GM18511 (cell line): ENCODE measurements at regions not wholly inside any gene's neighbourhood (a gene's known extent, or its start where the extent isn't known, plus 50 kb on each side); places are given as distances from the start of the nearest gene placed in this dataset.
"Not testable (repeated sequence)": the region's sequence is repeated elsewhere in the genome, so short reads cannot be mapped to it uniquely, and the experiment has no call there.

Source experiments
- ATAC-seq: cut with Tn5 transposase; IDR thresholded peaks from one replicate; pipeline ENCODE4 v1.9.1; 2021; ENCODE audit warnings: mild to moderate bottlenecking, moderate library complexity; ENCODE audit not compliant: unreplicated experiment

DNA sequence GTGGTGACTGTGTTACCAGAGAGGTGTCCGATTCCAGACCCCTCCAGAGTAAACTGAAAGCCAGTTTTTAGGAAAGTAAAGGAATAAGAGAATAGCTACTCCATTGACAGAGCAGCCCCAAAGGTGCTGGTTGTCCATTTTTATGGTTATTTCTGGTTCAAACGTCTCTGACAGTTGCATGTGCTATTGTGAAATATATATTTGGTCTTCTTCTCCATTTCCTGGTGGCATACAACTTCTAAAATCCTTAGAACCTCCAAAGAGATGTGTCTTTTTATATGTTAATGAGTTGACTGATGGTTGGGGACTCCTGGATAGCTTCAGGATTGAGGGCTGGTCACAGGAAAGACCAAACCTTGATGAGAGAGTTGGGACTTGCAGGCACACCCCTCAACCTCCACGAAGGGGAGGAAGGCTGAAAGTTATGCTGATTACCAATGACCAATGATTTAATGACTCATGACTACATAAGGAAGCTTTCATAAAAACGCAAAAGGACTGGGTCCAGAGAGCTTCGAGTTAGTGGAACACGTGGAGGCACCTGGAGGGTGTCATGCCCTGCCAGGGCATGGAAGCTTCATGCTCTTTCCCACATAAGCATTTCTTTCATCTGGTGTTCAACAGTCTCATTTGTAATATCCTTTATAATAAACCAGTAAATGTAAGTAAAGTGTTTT, 100.7 kb downstream of the SLC16A1 start:
- no peak for ATAC-seq

DNA sequence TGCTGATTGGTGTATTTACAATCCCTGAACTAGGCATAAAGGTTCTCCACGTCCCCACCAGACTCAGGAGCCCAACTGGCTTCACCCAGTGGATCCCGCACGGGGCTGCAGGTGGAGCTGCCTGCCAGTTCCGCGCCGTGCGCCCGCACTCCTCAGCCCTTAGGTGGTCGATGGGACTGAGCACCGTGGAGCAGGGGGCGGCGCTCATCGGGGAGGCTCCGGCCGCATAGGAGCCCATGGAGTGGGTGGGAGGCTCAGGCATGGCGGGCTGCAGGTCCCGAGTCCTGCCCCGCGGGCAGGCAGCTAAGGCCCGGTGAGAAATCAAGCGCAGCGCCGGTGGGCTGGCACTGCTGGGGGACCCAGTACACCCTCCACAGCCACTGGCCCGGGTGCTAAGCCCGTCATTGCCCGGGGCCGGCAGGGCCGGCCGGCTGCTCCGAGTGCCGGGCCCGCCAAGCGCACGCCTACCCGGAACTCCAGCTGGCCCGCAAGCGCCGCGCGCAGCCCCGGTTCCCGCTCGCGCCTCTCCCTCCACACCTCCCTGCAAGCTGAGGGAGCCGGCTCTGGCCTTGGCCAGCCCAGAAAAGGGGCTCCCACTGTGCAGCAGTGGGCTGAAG, 101.5 kb downstream of the SLC16A1 start:
- ATAC-seq: not testable (repeated sequence)

DNA sequence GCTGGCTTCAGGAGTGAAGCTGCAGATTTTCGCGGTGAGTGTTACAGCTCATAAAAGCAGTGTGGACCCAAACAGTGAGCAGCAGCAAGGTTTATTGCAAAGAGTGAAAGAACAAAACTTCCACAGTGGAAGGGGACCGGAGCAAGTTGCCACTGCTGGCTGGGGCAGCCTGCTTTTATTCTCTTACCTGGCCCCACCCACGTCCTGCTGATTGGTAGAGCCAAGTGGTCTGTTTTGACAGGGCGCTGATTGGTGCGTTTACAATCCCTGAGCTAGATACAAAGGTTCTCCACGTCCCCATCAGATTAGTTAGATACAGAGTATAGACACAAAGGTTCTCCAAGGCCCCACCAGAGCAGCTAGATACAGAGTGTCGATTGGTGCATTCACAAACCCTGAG, 102.1 kb downstream of the SLC16A1 start:
- not testable (repeated sequence) for ATAC-seq

DNA sequence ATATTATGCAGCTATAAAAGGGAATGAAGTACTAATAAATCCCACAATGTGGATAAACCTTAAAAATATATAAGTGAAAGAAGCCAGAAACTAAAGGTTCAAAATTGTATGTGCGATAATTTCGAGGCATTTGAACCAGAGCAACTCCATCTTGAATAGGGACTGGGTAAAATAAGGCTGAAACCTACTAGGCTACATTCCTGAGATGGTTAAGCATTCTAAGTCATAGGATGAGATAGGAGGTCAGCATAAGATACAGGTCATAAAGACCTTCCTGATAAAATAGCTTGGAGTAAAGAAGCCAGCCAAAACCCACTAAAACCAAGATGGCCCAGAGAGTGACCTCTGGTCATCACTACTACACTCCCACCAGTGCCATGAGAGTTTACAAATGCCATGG, 103.1 kb downstream of the SLC16A1 start:
- ATAC-seq: no peak

DNA sequence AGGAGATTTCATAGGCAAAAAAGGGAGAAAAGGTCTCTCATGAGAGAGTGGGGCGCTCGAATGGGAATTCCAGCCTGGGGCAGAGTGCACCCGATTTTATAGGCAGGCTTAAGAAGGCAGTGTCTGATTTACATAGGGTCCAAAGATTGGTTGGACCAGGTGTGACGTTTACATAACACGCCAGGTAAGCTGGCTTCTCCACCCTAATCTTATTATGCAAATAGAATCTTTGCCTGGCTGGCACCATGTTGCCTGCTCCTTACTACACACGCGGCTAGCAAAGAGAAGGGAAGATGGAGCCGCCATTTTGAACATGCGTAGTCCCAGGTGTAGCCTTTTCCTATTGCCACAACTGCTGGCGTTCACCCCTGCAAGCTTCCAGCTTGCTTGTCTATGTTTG, 103.7 kb downstream of the SLC16A1 start:
- no peak for ATAC-seq

DNA sequence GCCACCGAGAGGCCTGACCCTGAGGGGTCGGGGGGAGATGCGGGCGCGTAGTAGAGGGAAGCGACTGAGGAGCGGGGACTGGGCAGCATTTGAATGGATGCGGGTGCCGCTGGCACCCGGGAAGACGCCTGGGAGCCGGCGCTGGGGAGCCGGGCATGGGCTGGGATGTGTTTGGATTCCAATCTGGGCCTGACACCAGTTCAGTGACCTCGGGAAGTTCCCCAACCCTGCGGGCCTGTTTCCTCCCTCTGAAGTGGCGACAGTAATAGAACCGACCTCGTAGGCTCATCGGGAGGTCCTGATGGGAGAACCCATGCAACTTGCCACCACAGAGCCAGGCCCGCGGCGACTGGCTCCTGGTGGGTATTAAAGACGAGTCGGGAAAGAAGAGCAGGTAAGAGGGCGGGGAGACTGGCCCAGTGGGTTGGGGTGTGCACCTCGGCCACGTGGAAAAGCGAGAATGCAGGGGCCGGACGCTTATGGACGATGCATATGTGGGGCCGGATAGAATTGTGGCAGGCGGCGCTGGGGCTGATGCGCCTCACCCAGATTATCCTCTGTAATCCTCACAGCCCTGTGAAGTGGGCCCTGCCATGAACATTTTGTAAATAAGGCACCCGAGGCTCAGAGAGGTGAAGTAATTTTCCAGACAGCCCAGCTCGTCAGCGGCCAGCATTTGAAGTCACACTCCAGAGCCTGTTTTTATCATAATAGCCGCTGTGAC, 105.8 kb downstream of the SLC16A1 start:
- ATAC-seq: no peak

DNA sequence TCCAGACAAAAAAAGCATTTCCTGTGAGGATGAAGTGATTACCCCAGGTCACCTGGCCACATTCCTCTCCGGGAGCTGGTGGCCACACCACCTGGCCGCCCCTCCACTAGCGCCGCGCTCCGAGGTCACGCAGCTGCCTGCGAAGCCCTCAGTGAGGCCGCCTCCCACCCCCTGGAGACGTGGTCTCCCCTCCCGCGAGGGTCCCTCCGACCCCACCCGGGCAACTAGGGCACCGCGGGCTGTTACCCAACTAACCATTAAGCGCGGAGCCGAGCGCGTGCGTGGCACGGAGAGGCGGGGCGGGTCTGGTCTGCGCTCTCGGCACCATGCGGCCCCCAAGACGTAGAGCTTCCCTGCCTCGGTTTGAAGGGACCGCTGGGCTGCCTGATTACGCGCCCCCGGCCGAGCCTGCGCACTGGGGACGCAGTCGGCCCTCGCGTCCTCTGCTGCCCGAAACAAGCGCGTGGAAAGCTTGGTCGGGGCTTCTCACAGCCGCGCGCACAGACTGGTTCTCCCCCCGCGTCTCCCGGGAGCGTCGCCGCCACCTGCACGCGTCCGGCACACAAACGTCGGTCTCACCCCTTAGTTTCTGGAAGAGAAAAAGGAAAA, 106.5 kb downstream of the SLC16A1 start:
- ATAC-seq: no peak

DNA sequence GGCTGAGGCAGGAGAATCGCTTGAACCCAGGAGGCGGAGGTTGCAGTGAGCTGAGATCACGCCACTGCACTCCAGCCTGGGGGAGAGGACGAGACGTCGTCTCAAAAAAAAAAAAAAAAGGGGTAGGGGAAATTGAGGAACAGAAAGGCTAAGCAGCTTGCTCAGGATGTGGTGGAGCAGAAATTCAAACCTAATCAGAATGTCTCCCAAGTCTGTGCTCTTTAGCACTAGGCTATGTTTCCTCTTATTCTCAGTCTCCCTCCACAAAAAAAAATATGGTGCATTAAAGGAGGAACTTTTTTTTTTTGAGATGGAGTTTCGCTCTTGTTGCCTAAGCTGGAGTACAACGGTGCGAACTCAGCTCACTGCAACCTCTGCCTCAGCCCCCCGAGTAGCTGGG, 114.2 kb downstream of the SLC16A1 start:
- ATAC-seq: no peak

DNA sequence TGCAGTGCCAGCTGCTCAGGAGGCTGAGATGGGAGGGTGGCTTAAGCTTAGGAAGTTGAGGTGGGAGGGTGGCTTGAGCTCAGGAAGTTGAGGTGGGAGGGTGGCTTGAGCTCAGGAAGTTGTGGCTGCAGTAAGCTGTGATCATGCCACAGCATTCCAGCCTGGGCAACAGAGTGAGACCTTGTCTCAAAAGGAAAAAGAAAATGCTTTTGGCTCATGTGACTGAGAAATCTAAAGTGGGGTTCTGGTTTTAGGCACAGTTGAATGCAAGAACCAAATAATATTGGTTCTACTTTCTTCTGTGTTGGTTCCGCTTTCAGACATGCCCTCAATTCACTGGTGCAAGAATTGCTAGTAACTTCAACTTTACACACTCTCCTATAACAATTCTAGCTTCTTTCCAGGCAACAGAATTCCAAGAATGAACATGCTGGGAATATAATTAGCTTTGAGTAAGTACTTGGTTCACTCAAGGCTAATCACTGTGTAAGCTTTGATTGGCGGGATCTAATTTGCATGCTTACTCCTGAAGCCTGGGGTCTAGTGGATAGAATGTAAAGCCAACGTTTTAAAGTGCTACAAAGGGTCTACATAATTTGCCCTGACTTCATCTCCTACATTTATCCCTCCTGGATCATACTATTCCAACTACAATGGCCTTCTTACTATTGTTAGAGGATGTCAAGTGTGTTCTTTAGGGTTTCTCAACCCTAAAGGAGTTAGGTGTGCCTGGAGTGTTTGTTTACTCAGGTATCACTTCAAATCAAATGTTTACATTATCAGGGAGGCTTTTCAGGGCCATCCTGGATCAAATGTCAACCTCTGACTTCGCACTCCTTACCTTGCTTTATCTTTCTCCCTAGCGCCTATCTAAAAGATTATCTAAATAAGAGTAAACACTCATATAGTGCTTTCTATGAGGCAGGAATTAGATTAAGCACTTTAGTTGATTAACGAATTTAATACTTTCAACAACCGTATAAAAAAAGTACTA, 115.1 kb downstream of the SLC16A1 start:
- ATAC-seq: peak; percentile 62

DNA sequence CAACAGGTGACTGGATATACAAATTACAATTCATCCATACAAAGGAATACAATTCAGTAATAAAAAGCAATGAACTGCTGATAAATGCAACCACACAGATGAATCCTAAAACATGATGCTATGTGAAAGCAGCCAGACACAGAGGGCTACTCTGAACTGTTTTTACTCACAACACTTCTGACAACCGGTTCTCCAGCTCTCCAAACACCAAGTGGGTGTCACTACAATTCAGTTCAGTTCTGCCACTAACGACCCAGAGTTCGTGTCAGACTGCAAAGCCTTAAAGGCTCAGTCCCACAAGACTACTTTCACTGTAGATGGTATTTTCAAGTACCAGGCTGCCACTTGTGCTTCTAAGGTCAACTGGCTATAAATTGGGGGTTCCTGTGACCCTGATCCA, 119.4 kb downstream of the SLC16A1 start:
- no peak for ATAC-seq

DNA sequence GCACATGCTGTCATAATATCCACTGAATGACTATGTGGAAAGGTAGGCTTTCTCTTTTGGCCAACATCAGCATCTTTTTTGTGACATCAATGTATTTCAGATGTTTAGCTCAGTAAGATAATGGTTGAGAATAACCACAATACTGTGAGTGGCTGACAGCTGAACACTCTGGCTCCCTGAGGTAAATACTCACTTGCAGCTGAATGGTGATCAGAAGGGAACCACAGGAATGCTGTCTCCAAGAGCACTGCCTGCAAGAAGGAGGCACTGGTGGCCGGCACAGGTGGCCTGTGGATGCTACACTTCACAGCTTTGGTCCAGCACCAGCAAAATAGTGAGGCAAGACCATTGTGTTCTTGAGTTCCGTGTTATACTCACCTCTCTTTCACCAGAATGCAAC, 118.7 kb upstream of the PPM1J start:
- no peak for ATAC-seq

DNA sequence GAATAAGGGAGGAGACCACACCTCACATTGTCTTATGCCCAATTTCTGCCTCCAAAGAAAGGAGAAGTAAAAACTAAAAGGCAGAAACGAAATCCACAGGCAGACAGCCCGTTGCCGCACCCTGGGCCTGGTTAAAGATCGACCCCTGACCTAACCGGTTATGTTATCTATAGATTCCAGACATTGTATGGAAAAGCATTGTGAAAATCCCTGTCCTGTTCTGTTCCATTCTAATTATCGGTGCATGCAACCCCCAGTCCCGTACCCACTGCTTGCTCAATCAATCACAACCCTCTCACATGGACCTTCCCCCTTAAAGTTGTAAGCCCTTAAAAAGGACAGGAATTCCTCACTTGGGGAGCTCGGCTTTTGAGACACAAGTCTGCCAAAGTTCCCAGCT, 117.1 kb upstream of the PPM1J start:
- ATAC-seq: not testable (repeated sequence)

DNA sequence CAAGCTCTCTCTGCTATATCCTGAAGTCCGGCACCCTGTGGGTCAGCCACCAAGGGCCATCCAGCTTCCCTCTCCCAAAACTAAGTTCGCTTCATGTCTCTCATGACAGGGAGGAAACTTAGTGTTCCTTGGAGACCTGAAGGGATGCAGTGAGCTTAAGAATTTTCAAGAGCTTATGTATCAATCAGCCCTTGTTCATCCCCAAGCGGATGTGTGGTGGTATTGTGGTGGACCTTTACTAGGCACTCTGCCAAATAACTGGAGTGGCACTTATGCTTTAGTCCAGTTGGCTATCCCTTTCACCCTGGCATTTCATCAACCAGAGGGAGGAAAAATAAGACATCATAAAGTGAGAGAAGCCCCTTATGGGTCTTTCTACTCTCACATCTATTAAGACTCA, 114.6 kb upstream of the PPM1J start:
- ATAC-seq: not testable (repeated sequence)

DNA sequence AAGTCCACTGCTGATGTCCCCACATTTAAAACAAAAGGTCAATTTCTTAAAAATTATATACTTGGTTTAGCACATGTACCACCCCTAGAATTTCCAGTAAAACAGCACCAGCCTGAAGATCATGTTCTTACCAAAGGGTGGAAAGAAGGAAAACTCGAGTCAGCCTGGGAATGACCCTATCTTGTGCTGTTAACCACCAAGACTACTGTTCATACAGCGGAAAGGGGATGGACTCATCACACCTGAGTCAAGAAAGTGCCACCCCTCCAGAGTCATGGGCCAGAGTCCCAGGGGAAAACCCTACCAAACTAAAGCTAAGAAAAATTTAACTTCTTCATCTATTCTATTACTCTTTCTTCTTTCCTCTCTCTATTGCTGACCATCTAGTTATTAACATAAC, 113.6 kb upstream of the PPM1J start:
- ATAC-seq: no peak

DNA sequence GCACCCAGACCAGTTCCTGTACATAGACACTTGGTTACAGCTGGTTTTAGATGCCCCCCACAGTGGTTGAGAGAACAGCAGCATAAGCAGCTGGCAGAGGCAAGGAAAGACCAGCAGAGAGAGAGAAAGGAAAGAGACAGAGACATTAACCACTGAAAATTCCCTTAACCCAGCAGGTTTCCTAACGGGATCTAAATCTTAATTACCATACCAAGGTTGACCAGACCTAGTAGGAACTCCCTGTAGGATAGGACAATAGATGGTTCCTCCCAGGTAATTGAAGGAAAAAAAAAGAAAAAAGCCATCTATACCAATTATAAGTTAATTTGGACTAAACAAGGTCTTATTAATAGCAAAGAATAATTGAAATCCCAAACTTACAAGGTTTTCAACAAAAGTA, 112.3 kb upstream of the PPM1J start:
- ATAC-seq: not testable (repeated sequence)

DNA sequence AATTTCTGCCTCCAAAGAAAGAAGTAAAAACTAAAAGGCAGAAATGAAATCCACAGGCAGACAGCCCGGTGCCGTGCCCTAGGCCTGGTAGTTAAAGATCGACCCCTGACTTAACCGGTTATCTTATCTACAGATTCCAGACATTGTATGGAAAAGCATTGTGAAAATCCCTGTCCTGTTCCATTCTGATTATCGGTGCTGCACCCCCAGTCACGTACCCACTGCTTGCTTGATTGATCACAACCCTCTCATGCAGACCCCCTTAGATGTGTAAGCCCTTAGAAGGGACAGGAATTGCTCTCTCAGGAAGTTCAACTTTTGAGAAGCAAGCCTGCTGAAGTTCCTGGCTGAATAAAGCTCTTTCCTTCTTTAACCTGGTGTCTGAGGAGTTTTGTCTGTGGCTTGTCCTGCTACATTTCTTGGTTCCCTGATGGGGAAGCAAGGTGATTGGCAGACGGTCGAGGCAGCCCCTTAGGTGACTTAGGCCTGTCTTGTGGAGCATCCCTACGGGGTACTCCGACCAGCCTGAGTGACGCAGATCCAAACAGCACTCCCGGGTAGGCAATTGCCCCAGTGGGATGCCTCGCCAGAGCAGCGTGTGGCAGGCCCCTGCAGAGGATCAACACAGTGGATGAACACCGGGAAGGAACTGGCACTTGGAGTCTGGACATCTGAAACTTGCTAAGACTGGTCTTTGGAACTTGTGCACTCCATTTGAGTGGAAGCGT, 111.2 kb upstream of the PPM1J start:
- ATAC-seq: no peak

DNA sequence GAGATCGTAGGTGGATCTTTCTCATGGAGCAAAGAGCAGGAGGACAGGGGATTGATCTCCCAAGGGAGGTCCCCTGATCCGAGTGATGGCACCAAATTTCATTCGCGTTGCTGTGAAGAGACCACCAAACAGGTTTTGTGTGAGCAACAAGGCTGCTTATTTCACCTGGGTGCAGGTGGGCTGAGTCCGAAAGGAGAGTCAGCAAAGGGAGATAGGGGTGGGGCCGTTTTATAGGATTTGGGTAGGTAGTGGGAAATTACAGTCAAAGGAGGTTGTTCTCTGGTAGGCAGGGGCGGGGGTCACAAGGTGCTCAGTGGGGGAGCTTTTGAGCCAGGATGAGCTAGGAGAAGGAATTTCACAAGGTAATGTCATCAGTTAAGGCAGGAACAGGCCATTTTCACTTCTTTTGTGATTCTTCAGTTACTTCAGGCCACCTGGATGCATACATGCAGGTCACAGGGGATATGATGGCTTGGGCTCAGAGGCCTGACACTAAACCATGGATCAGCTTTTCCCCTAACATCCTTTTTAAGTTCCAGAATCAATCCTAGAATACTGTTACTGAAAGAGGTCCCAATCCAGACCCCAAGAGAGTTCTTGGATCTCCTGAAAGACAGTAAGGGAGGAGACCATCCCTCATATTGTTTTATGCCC, 110.6 kb upstream of the PPM1J start:
- not testable (repeated sequence) for ATAC-seq

DNA sequence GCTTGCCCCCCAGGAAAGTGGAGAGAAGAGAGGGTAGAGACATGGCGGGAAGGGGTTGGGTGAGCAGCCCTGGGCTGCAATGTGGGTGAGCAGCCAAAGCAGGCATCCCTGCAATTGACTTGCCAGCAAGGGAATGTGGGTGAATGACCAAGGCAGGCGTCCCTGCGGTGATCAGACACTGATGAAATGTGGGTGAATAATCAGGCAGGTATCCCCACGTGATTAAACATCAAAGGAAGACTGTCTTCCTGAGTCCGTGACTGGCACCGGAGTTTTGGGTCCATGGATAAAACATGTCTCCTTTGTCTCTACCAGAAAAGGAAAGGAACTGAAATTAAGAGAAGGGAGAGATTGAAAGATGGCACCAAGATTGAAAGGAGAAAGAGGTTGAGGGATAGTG, 109.9 kb upstream of the PPM1J start:
- not testable (repeated sequence) for ATAC-seq

DNA sequence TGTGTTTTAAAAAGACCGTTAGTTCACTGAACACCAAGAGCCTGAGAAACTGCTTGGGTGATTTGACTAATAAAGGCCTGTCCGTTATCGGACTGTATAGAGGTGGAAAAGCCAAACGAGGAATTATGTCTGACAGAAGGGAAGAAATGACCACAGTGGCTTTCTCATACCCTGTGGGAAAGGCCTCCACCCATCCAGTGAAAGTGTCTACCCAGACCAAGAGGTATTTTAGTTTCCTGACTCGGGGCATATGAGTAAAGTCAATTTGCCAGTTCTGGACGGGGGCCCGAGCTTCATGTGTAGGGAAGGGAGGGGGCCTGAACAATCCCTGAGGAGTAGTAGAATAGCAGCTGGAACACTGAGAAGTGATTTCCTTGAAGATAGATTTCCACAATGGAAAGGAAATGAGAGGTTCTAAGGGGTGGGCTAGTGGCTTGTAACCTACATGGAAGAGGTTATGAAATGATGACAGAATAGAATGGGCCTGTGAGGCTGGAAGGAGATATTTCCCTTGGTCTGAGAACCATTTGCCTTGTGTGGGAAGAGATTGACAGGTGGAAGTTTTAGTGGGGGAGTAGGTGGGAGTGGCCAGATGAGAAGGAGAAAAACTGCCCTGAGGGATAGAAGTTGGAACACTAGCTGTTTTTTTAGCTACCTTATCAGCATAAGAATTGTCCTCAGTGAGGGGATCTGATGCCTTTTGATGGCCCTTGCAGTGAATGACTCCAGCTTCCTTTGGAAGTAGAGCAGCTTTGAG, 106.4 kb upstream of the PPM1J start:
- ATAC-seq: not testable (repeated sequence)
